ENCODE measurements at regions not wholly inside any gene's neighbourhood (a gene's known extent, or its start where the extent isn't known, plus 50 kb on each side); places are given as distances from the start of the nearest gene placed in this dataset.
"Not testable (repeated sequence)": the region's sequence is repeated elsewhere in the genome, so short reads cannot be mapped to it uniquely, and the experiment has no call there.

DNA sequence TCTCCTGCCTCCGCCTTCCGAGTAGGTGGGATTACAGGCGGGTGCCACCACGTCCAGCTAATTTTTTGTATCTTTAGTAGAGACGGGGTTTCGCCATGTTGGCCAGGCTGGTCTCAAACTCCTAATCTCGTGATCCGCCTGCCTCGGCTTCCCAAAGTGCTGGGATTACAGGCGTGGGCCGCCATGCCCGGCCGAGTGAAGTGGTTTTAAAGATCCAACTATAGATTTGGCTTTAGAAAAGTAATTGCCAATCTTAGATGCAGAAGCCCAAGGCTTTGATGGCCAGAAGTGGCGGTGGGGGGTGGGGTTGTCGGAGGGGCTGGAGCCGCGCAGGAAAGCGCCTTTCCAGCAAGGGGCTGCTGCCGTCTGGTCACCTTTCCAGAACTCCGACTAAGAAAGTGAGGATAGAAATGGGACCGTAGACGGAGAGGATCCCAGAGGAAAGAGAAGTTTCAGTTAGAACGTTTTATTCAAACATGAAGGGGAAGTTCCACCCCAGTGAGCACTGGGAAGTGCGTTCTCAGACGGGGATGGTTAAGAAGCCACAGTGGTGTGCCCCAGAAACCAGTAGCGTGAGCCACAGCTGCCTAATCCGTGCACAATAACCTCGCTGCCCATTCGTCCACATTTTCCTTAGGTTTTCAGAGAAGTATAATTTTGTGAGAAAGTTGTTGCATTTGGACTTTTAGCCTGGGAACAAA lies 69.7 kb downstream of the DLL1 start:
- in situ Hi-C loops (cut with MboI) = no loop called here
- no peaks in the 10 kb centered on the region for H3K79me2 ChIP-seq (ENCODE audit: insufficient read depth)
- no peaks in the 10 kb centered on the region for H3K9me2 ChIP-seq (ENCODE audit: insufficient read depth)
- H3K4me3 ChIP-seq = no peak overlapping the region
- no peak overlapping the region for H3K4me2 ChIP-seq (ENCODE audit: unreplicated experiment)
- no peak overlapping the region for H2AFZ ChIP-seq
- WGBS, 2 experiments (ENCODE audit: low coverage in 1 of 2, low lambda C conversion rate in 2 of 2, missing lambda C conversion rate in 2 of 2) = 84% methylated on average over 29 of the region's 29 CpGs
- H3K27ac ChIP-seq = no peak overlapping the region
- TF ChIP-seq EZH2 (IDR thresholded peaks at IDR 0.05; ENCODE audit: insufficient read depth, poor library complexity, severe bottlenecking) (no peak), EZH2phosphoT487 (IDR thresholded peaks at IDR 0.05; ENCODE audit: insufficient read depth, low read depth) (no peak)
- H3K9me3 ChIP-seq (ENCODE audit: low read depth) = no peaks in the 10 kb centered on the region
- no peaks in the 10 kb centered on the region for H3K36me3 ChIP-seq (ENCODE audit: low read depth)
- H3F3A ChIP-seq (ENCODE audit: insufficient read depth) = no peaks in the 10 kb centered on the region
- H3K4me1 ChIP-seq (ENCODE audit: insufficient read depth) = no peaks in the 10 kb centered on the region
- no peaks in the 10 kb centered on the region for H3K27me3 ChIP-seq (replicated peaks; ENCODE audit: insufficient read depth)
- no peak for DNase-seq
- H4K20me1 ChIP-seq (ENCODE audit: insufficient read depth) = no peaks in the 10 kb centered on the region
- H3K9ac ChIP-seq = no peak overlapping the region

DNA sequence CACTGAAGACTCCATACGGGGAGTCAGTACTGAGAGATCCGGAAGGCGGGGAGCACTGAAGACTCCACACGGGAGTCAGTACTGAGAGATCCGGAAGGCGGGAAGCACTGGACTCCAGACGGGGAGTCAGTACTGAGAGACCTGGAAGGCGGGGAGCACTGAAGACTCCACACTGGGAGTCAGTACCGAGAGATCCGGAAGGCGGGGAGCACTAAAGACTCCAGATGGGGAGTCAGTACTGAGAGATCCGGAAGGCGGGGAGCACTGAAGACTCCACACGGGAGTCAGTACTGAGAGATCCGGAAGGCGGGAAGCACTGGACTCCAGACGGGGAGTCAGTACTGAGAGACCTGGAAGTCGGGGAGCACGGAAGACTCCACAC lies 77.2 kb downstream of the DLL1 start:
- DNase-seq; H3K4me3 ChIP-seq; H3F3A ChIP-seq (ENCODE audit: insufficient read depth); H3K9me3 ChIP-seq (ENCODE audit: low read depth); H3K36me3 ChIP-seq (ENCODE audit: low read depth); H3K27ac ChIP-seq; H4K20me1 ChIP-seq (ENCODE audit: insufficient read depth); H3K9ac ChIP-seq; H3K27me3 ChIP-seq (replicated peaks; ENCODE audit: insufficient read depth); H3K9me2 ChIP-seq (ENCODE audit: insufficient read depth); in situ Hi-C loops (cut with MboI); H3K4me1 ChIP-seq (ENCODE audit: insufficient read depth); H3K79me2 ChIP-seq (ENCODE audit: insufficient read depth); H3K4me2 ChIP-seq (ENCODE audit: unreplicated experiment); H2AFZ ChIP-seq: not testable (repeated sequence)
- WGBS, 2 experiments (ENCODE audit: low coverage in 1 of 2, low lambda C conversion rate in 2 of 2, missing lambda C conversion rate in 2 of 2) = 90 to 92% methylated on average over 7 to 19 of the region's 19 CpGs

DNA sequence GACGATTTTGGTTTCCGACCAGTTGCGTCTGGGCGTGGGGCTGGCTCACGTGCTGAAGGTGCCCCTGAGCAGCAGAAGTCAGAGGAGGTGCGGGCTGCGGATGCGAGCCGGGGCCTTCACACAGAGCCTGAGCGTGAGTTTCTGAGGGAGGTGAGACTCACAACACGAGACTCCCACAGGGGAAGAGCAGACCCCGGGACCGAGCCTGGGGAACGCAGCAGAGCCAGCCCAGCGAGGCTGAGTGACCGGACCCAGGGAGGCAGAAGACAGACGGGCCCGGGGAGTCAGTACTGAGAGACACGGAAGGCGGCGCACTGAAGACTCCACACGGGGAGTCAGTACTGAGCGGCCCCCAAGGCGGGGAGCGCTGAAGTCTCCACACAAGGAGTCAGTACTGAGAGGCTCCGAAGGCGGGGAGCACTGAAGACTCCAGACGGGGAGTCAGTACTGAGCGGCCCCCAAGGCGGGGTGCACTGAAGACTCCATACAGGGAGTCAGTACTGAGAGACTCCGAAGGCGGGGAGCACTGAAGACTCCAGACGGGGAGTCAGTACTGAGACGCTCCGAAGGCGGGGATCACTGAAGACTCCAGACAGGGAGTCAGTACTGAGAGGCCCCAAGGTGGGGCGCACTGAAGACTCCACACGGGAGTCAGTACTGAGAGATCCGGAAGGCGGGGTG lies 77.8 kb downstream of the DLL1 start:
- no peak overlapping the region for H3K9ac ChIP-seq
- no peak overlapping the region for H3K27ac ChIP-seq
- no peaks in the 10 kb centered on the region for H3K9me2 ChIP-seq (ENCODE audit: insufficient read depth)
- H3K4me1 ChIP-seq (ENCODE audit: insufficient read depth) = no peaks in the 10 kb centered on the region
- TF ChIP-seq EZH2 (IDR thresholded peaks at IDR 0.05; ENCODE audit: insufficient read depth, poor library complexity, severe bottlenecking) = no peak
- no peak for TF ChIP-seq EZH2phosphoT487 (IDR thresholded peaks at IDR 0.05; ENCODE audit: insufficient read depth, low read depth)
- no peak for DNase-seq
- H2AFZ ChIP-seq = no peak overlapping the region
- H3K36me3 ChIP-seq (ENCODE audit: low read depth) = no peaks in the 10 kb centered on the region
- H3K27me3 ChIP-seq (replicated peaks; ENCODE audit: insufficient read depth) = no peaks in the 10 kb centered on the region
- in situ Hi-C loops (cut with MboI) = no loop called here
- no peaks in the 10 kb centered on the region for H3K9me3 ChIP-seq (ENCODE audit: low read depth)
- no peak overlapping the region for H3K4me3 ChIP-seq
- no peaks in the 10 kb centered on the region for H3K79me2 ChIP-seq (ENCODE audit: insufficient read depth)
- H4K20me1 ChIP-seq (ENCODE audit: insufficient read depth) = no peaks in the 10 kb centered on the region
- no peak overlapping the region for H3K4me2 ChIP-seq (ENCODE audit: unreplicated experiment)
- no peaks in the 10 kb centered on the region for H3F3A ChIP-seq (ENCODE audit: insufficient read depth)
- 82 to 86% methylated on average over 24 to 40 of the region's 40 CpGs for WGBS, 2 experiments (ENCODE audit: low coverage in 1 of 2, low lambda C conversion rate in 2 of 2, missing lambda C conversion rate in 2 of 2)

DNA sequence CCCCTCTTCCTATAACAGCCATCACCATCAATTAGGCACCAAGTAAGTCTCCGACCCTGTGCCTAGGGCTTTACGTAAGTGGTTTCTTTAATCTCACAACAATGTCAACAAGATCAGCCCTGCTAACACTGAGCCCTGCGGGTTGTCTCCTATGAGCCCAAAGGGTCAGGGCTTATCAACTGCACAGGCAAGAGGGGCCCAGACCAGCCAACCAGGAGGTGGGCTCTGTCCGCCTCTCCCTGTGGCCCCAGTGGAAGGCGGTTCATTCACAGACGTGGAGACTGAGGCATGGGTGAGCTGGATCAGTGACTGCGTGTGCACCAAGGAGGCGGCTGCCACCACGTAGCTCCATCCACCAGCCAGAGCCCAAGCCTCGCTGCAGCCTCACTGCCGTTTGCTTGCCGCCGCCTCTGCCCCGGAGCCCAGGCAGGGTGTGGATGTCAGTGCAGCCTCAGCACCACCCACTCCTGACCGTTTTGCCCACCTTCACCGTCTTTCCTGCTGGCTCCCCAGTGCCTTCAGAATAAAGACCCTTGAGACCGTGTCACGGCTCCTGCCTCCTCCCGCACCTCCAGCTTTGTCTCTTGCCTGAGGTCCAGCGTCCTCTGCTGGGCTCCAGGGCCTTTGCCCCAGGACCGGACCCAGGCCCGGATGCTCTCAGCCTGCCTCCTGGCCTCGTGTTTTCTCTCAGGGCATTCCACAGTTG lies 78.7 kb downstream of the DLL1 start:
- H3K4me1 ChIP-seq (ENCODE audit: insufficient read depth) = no peaks in the 10 kb centered on the region
- no peaks in the 10 kb centered on the region for H3K9me2 ChIP-seq (ENCODE audit: insufficient read depth)
- H3K9me3 ChIP-seq (ENCODE audit: low read depth) = no peaks in the 10 kb centered on the region
- H3K9ac ChIP-seq = no peak overlapping the region
- H3K4me2 ChIP-seq (ENCODE audit: unreplicated experiment) = no peak overlapping the region
- H3F3A ChIP-seq (ENCODE audit: insufficient read depth) = no peaks in the 10 kb centered on the region
- no peaks in the 10 kb centered on the region for H3K27me3 ChIP-seq (replicated peaks; ENCODE audit: insufficient read depth)
- WGBS, 2 experiments (ENCODE audit: low coverage in 1 of 2, low lambda C conversion rate in 2 of 2, missing lambda C conversion rate in 2 of 2) = 72 to 75% methylated on average over 21 to 23 of the region's 23 CpGs
- no peak overlapping the region for H3K27ac ChIP-seq
- no peaks in the 10 kb centered on the region for H3K36me3 ChIP-seq (ENCODE audit: low read depth)
- in situ Hi-C loops (cut with MboI) = no loop called here
- TF ChIP-seq EZH2 (IDR thresholded peaks at IDR 0.05; ENCODE audit: insufficient read depth, poor library complexity, severe bottlenecking) (no peak), EZH2phosphoT487 (IDR thresholded peaks at IDR 0.05; ENCODE audit: insufficient read depth, low read depth) (no peak)
- DNase-seq = no peak
- no peak overlapping the region for H3K4me3 ChIP-seq
- no peak overlapping the region for H2AFZ ChIP-seq
- H3K79me2 ChIP-seq (ENCODE audit: insufficient read depth) = no peaks in the 10 kb centered on the region
- H4K20me1 ChIP-seq (ENCODE audit: insufficient read depth) = no peaks in the 10 kb centered on the region
